ENCODE measurements at regions not wholly inside any gene's neighbourhood (a gene's known extent, or its start where the extent isn't known, plus 50 kb on each side); places are given as distances from the start of the nearest gene placed in this dataset.

DNA sequence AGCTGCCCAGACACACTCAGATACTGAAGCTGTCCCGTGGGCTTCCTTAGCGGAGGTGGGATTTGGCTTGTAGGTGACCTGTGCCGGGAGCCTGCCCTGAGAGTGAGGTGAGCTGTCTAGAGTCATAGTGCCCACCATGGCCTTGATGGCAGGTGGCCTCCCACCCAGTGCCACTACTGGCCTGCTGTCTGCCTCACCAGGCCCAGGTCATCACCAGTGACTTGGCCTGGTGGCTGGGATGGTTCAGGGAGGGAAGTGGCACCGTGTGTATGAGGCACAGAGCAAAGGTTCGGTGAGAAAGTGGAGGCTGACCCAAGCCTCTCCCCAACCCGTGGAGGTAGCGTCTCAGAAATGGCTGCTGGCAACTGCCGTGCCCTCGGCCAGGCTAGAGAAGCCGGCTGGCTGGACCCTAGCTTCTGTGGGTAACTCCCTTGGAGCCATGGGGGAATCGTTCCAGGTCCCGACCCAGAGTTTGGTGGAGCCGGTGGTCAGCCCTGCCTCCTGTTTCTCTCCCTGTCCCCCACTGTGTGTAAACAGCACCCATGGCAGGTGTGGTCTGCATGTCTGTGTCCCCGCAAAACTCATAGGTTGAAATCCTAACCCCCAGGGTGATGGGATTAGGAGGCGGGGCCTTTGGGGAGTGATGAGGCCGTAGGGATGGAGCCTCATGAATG is 155.4 kb upstream of the C1orf174 start:
- Histone ChIP-seq H3K4me3 (ENCODE audit: low read depth, low read length) (no peak overlapping the region), H3K9ac (ENCODE audit: low read depth, low read length) (no peak overlapping the region), H3K27me3 (ENCODE audit: control insufficient read depth, insufficient read depth, low read length) (no peaks in the 10 kb centered on the region), H3K36me3 (ENCODE audit: control insufficient read depth, insufficient read depth, low read length) (no peaks in the 10 kb centered on the region), H3K9me3 (ENCODE audit: control insufficient read depth, insufficient read depth, low read length) (no peaks in the 10 kb centered on the region), H3K4me1 (ENCODE audit: control insufficient read depth, insufficient read depth, low read length) (no peaks in the 10 kb centered on the region)

DNA sequence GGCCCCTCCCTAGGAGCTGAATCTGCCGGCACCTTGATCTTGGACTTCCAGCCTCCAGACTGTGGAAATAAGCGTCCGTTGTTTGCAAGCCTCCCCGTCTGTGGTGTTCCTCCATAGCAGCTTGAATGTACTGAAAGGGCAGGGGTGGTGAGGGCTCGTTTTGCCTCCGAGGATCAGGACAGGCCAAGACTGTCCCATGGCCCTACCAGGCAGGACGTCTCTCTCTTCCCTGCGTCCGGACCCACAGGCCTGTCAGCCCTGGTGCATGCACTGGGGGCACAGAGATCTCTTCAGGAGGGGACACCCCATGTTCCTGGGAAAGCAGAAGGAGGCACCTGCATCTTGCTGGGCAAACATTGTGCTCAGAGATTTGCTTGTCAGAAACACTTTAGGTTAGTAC is 156.3 kb upstream of the C1orf174 start:
- Histone ChIP-seq H3K4me3 (ENCODE audit: low read depth, low read length) (no peak overlapping the region), H3K9me3 (ENCODE audit: control insufficient read depth, insufficient read depth, low read length) (no peaks in the 10 kb centered on the region), H3K27me3 (ENCODE audit: control insufficient read depth, insufficient read depth, low read length) (no peaks in the 10 kb centered on the region), H3K9ac (ENCODE audit: low read depth, low read length) (no peak overlapping the region), H3K36me3 (ENCODE audit: control insufficient read depth, insufficient read depth, low read length) (no peaks in the 10 kb centered on the region), H3K4me1 (ENCODE audit: control insufficient read depth, insufficient read depth, low read length) (no peaks in the 10 kb centered on the region)

- Histone ChIP-seq H3K4me1 (ENCODE audit: control insufficient read depth, insufficient read depth, low read length) (no peaks in the 10 kb centered on the region), H3K9me3 (ENCODE audit: control insufficient read depth, insufficient read depth, low read length) (no peaks in the 10 kb centered on the region), H3K4me3 (ENCODE audit: low read depth, low read length) (no peak overlapping the region), H3K9ac (ENCODE audit: low read depth, low read length) (no peak overlapping the region), H3K27me3 (ENCODE audit: control insufficient read depth, insufficient read depth, low read length) (no peaks in the 10 kb centered on the region), H3K36me3 (ENCODE audit: control insufficient read depth, insufficient read depth, low read length) (no peaks in the 10 kb centered on the region)
Observed at GRCh38 chr1:4056989-4057388, 156.9 kb upstream of the C1orf174 start.

- no peaks in the 10 kb centered on the region for H3K9me3 ChIP-seq (ENCODE audit: control insufficient read depth, insufficient read depth, low read length)
- H3K9ac ChIP-seq (ENCODE audit: low read depth, low read length) = no peak overlapping the region
- no peaks in the 10 kb centered on the region for H3K4me1 ChIP-seq (ENCODE audit: control insufficient read depth, insufficient read depth, low read length)
- H3K27me3 ChIP-seq (ENCODE audit: control insufficient read depth, insufficient read depth, low read length) = no peaks in the 10 kb centered on the region
- no peaks in the 10 kb centered on the region for H3K36me3 ChIP-seq (ENCODE audit: control insufficient read depth, insufficient read depth, low read length)
- no peak overlapping the region for H3K4me3 ChIP-seq (ENCODE audit: low read depth, low read length)
Observed at GRCh38 chr1:4057603-4058002, 157.5 kb upstream of the C1orf174 start.

- Histone ChIP-seq H3K4me3 (ENCODE audit: low read depth, low read length) (no peak overlapping the region), H3K36me3 (ENCODE audit: control insufficient read depth, insufficient read depth, low read length) (no peaks in the 10 kb centered on the region), H3K9me3 (ENCODE audit: control insufficient read depth, insufficient read depth, low read length) (no peaks in the 10 kb centered on the region), H3K9ac (ENCODE audit: low read depth, low read length) (no peak overlapping the region), H3K27me3 (ENCODE audit: control insufficient read depth, insufficient read depth, low read length) (no peaks in the 10 kb centered on the region), H3K4me1 (ENCODE audit: control insufficient read depth, insufficient read depth, low read length) (no peaks in the 10 kb centered on the region)
Observed at GRCh38 chr1:4058122-4058521, 158.1 kb upstream of the C1orf174 start.

- Histone ChIP-seq H3K36me3 (ENCODE audit: control insufficient read depth, insufficient read depth, low read length) (no peaks in the 10 kb centered on the region), H3K9me3 (ENCODE audit: control insufficient read depth, insufficient read depth, low read length) (no peaks in the 10 kb centered on the region), H3K4me3 (ENCODE audit: low read depth, low read length) (no peak overlapping the region), H3K4me1 (ENCODE audit: control insufficient read depth, insufficient read depth, low read length) (no peaks in the 10 kb centered on the region), H3K9ac (ENCODE audit: low read depth, low read length) (no peak overlapping the region), H3K27me3 (ENCODE audit: control insufficient read depth, insufficient read depth, low read length) (no peaks in the 10 kb centered on the region)
Observed at GRCh38 chr1:4058706-4059105, 158.6 kb upstream of the C1orf174 start.

- no peak overlapping the region for H3K4me3 ChIP-seq (ENCODE audit: low read depth, low read length)
Observed at GRCh38 chr1:4059270-4059669, 159.2 kb upstream of the C1orf174 start.

DNA sequence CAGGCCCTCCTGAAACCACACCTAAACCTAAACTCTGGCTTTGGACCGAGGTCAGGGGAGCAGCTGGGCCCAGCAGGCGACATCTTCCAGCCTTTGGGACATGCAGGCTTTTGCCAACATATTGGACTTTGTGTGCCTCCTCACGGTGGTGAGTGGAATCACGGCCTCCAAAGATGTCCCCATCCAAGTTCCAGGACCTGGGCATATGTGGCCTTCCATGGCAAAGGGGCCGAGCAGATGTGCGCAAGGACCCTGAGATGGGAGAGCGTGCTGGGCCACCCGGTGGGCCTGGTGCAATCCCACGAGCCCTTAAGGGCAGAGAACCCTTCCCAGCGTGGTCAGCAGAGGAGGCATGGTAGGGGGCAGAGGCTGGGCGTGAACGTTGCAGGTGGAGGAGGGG is 160.8 kb upstream of the C1orf174 start:
- H3K9ac ChIP-seq (ENCODE audit: low read depth, low read length) = no peak overlapping the region
- H3K27me3 ChIP-seq (ENCODE audit: control insufficient read depth, insufficient read depth, low read length) = no peaks in the 10 kb centered on the region
- H3K36me3 ChIP-seq (ENCODE audit: control insufficient read depth, insufficient read depth, low read length) = no peaks in the 10 kb centered on the region
- H3K9me3 ChIP-seq (ENCODE audit: control insufficient read depth, insufficient read depth, low read length) = peaks cover 3% of the 10 kb centered on the region
- H3K4me3 ChIP-seq (ENCODE audit: low read depth, low read length) = no peak overlapping the region
- no peaks in the 10 kb centered on the region for H3K4me1 ChIP-seq (ENCODE audit: control insufficient read depth, insufficient read depth, low read length)

More at GRCh38 chr1:4059270-4059669, 159.2 kb upstream of the C1orf174 start:
- Histone ChIP-seq H3K9me3 (ENCODE audit: control insufficient read depth, insufficient read depth, low read length) (peaks cover 3% of the 10 kb centered on the region), H3K27me3 (ENCODE audit: control insufficient read depth, insufficient read depth, low read length) (no peaks in the 10 kb centered on the region), H3K9ac (ENCODE audit: low read depth, low read length) (no peak overlapping the region), H3K36me3 (ENCODE audit: control insufficient read depth, insufficient read depth, low read length) (no peaks in the 10 kb centered on the region), H3K4me1 (ENCODE audit: control insufficient read depth, insufficient read depth, low read length) (no peaks in the 10 kb centered on the region)

DNA sequence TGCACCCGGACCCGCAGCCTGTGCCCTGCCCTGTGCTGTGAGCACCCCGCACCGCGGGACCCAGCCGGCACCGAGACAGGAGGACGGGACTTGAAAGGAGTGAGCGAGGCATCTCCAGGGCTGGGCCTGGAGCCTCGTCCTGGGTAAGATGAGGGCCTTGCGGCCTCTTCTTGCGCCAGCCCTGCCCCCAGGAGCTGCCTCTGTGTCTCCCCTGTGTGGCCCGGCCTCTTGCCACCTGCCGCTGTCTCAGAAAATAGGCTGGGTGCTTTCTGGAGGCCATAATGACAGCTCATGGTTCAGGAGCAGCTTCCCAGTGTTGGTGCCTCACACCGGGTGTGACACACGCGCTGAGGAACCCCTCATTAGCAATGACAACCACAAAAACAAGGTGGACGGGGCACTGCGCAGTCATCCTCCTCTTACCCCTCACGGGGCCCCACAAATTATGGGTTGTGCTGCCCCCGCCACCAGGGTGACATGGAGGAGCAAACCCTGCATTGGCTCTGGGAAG is 161.5 kb upstream of the C1orf174 start:
- Histone ChIP-seq H3K36me3 (ENCODE audit: control insufficient read depth, insufficient read depth, low read length) (no peaks in the 10 kb centered on the region), H3K9me3 (ENCODE audit: control insufficient read depth, insufficient read depth, low read length) (peaks cover 3% of the 10 kb centered on the region), H3K4me1 (ENCODE audit: control insufficient read depth, insufficient read depth, low read length) (no peaks in the 10 kb centered on the region), H3K9ac (ENCODE audit: low read depth, low read length) (no peak overlapping the region), H3K27me3 (ENCODE audit: control insufficient read depth, insufficient read depth, low read length) (no peaks in the 10 kb centered on the region), H3K4me3 (ENCODE audit: low read depth, low read length) (no peak overlapping the region)

DNA sequence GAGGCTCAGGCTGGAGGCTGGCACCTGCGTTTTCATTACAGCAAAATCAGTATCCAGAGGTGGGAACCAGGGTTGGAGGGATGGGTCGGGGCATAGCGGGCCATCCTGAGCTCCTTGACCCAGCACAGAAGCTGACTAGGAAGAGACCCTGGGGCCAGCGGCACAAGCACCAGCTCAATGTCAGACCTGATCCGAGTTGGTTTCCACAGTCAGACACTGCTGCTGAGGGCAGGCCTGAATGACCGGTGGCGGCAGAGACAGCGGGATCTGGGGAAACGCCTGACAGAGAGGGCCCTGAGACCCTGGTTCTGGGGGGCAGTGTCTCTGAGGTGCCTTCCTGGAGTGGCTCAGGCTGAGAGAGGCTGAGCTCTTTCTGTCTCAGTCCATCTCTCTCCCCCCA is 162.0 kb upstream of the C1orf174 start:
- H3K9ac ChIP-seq (ENCODE audit: low read depth, low read length) = no peak overlapping the region
- no peaks in the 10 kb centered on the region for H3K27me3 ChIP-seq (ENCODE audit: control insufficient read depth, insufficient read depth, low read length)
- no peaks in the 10 kb centered on the region for H3K36me3 ChIP-seq (ENCODE audit: control insufficient read depth, insufficient read depth, low read length)
- no peak overlapping the region for H3K4me3 ChIP-seq (ENCODE audit: low read depth, low read length)
- H3K4me1 ChIP-seq (ENCODE audit: control insufficient read depth, insufficient read depth, low read length) = no peaks in the 10 kb centered on the region
- H3K9me3 ChIP-seq (ENCODE audit: control insufficient read depth, insufficient read depth, low read length) = peaks cover 3% of the 10 kb centered on the region

GRCh38 chr1:4062560-4062959 is 162.5 kb upstream of the C1orf174 start:
- H3K9me3 ChIP-seq (ENCODE audit: control insufficient read depth, insufficient read depth, low read length) = peaks cover 3% of the 10 kb centered on the region
- H3K27me3 ChIP-seq (ENCODE audit: control insufficient read depth, insufficient read depth, low read length) = no peaks in the 10 kb centered on the region
- no peaks in the 10 kb centered on the region for H3K4me1 ChIP-seq (ENCODE audit: control insufficient read depth, insufficient read depth, low read length)
- H3K9ac ChIP-seq (ENCODE audit: low read depth, low read length) = no peak overlapping the region
- H3K36me3 ChIP-seq (ENCODE audit: control insufficient read depth, insufficient read depth, low read length) = no peaks in the 10 kb centered on the region
- H3K4me3 ChIP-seq (ENCODE audit: low read depth, low read length) = no peak overlapping the region

GRCh38 chr1:4062992-4063391 is 162.9 kb upstream of the C1orf174 start:
- Histone ChIP-seq H3K4me3 (ENCODE audit: low read depth, low read length) (no peak overlapping the region), H3K9me3 (ENCODE audit: control insufficient read depth, insufficient read depth, low read length) (peaks cover 3% of the 10 kb centered on the region), H3K9ac (ENCODE audit: low read depth, low read length) (no peak overlapping the region), H3K27me3 (ENCODE audit: control insufficient read depth, insufficient read depth, low read length) (no peaks in the 10 kb centered on the region), H3K36me3 (ENCODE audit: control insufficient read depth, insufficient read depth, low read length) (no peaks in the 10 kb centered on the region), H3K4me1 (ENCODE audit: control insufficient read depth, insufficient read depth, low read length) (no peaks in the 10 kb centered on the region)
